Astrocyte of the cerebellum (primary cell): ENCODE measurements at regions not wholly inside any gene's neighbourhood (a gene's known extent, or its start where the extent isn't known, plus 50 kb on each side); places are given as distances from the start of the nearest gene placed in this dataset.
"Not testable (repeated sequence)": the region's sequence is repeated elsewhere in the genome, so short reads cannot be mapped to it uniquely, and the experiment has no call there.

ENCODE experiments used
- DNase-seq: peaks from one replicate; pipeline ENCODE4 v3.0.0-alpha.2; 2011; ENCODE audit warnings: low read depth
- H3K4me3 ChIP-seq: 2 replicates; pipeline ENCODE4 v1.5.1; 2011; ENCODE audit warnings: mild to moderate bottlenecking, low read depth, low read length, moderate library complexity
- in situ Hi-C: cut with HindIII; loops from 2 replicates; pipeline ENCODE4 v1.10.0; 2017; ENCODE audit warnings: low sequenced_read_pairs
- TF ChIP-seq, protein P1 (sequence below): IDR thresholded peaks from 2 replicates; pipeline ENCODE4 v1.5.1; 2012; ENCODE audit warnings: low read length, low read depth, moderate library complexity, mild to moderate bottlenecking; ENCODE audit errors: missing control alignments

DNA sequence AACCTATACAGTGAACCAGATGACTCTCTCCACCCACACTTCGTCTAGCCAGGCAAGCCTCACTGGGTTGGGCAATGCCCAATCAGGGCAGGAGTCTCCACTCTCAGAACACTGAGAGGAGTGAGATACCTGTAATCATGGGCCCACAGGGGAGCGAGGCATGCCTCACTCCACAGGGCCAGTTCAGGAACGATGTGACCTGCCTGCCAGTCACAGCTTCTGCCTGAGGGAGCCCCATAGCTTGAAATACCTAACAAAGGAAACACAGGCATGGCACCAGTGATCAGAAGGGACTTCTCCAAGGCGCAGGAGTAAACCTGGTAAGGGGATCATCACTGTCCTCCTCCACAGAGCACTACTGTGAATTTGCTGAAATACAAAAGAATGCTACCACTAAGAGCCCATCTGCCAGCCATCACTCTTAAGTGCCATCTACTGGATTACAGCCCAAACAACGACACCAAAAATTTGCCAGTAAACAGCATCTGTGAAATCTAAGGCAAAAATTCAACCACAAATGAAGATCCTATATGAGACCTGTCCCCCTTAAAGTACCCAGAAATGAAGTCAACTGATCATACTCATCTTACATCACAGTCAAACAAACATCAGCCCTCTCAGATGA is 689.9 kb upstream of the SEMA6D start:
- H3K4me3 ChIP-seq, result no peak overlapping the region
- TF ChIP-seq, protein P1, sequence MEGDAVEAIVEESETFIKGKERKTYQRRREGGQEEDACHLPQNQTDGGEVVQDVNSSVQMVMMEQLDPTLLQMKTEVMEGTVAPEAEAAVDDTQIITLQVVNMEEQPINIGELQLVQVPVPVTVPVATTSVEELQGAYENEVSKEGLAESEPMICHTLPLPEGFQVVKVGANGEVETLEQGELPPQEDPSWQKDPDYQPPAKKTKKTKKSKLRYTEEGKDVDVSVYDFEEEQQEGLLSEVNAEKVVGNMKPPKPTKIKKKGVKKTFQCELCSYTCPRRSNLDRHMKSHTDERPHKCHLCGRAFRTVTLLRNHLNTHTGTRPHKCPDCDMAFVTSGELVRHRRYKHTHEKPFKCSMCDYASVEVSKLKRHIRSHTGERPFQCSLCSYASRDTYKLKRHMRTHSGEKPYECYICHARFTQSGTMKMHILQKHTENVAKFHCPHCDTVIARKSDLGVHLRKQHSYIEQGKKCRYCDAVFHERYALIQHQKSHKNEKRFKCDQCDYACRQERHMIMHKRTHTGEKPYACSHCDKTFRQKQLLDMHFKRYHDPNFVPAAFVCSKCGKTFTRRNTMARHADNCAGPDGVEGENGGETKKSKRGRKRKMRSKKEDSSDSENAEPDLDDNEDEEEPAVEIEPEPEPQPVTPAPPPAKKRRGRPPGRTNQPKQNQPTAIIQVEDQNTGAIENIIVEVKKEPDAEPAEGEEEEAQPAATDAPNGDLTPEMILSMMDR, result no peak
- DNase-seq, result no peak
- in situ Hi-C loops, result no loop called here

DNA sequence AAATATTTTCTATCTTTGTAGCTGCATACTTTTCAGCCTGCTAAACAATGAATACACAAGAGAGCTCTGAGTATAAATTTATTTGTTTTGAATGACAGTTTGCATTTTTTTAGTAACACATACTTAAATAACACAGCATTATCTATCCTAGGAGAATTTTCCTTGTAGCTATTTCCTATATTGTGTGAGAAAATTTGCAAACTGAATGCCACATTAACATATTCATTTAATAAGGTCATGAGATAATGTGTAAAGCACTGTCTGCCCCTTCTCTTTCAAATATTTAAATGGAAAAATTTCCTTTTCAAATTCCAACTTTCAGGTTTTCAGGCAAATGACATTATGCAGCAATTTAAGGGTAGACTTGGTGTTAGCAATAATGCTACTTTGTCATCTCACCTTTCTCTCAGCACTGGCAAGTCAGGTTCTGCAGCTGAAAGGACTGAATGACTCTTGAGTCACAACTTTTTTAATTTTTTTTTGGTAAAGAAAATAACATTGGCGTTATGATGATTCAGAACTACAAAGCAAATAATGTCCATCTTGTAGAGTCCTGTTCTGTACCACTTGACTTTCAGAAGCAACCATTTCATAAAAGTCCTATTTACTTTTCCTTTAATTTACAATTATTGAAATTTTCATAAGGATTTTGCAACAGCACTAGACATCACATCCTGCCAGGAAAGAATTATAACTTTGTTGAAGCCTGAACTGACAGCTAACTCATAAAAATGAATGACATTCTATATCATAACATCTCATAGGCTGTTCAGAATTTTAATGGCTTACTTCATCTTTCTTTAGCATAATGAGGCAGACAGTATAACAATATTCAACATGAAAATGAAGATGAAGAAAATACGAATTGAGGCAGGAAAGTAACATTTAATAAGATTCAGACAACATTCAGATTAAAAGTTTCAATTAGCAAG is 681.6 kb upstream of the SEMA6D start:
- in situ Hi-C loops, result no loop called here
- no peak for DNase-seq
- H3K4me3 ChIP-seq, result no peak overlapping the region
- TF ChIP-seq, protein P1, result no peak

DNA sequence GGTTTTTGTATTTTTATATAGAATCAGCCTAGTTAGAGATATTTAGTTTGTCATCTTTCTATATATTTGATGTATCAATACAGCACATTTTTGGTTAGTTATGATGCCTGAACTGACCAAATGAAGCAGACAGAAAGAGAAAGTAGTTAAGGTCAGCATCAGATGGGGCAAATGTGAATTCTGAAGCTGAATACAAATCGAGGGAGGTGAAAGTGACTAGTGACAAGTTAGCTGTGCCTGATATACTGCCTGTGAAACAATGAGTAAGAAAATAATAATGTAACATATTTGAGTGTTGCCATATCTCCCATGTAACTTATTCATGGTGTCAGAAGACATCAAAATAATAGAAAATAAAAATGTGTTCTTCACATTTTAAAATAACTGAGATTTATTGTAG is 680.3 kb upstream of the SEMA6D start:
- DNase-seq, result no peak
- H3K4me3 ChIP-seq, result no peak overlapping the region
- TF ChIP-seq, protein P1, result no peak
- in situ Hi-C loops, result no loop called here

DNA sequence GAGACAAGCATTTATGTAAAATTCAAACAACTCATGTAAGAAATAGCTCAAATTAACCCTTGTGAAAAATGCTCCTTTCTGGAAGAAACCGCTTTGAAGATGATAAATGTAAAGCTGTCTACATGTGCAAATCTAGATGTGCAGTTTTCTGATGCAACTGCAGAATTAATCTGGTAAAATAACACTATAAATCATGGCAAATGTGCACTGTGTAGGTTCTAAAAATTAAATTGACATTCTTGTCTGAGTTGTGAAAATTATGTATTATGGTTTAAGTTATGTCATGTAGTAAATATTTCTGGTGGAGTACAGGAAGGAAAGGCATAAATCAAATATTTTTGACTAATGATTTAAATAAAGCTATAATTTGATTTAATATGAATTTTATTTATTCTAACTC is 678.1 kb upstream of the SEMA6D start:
- no peak overlapping the region for H3K4me3 ChIP-seq
- in situ Hi-C loops, result no loop called here
- DNase-seq, result no peak
- TF ChIP-seq, protein P1, result no peak

DNA sequence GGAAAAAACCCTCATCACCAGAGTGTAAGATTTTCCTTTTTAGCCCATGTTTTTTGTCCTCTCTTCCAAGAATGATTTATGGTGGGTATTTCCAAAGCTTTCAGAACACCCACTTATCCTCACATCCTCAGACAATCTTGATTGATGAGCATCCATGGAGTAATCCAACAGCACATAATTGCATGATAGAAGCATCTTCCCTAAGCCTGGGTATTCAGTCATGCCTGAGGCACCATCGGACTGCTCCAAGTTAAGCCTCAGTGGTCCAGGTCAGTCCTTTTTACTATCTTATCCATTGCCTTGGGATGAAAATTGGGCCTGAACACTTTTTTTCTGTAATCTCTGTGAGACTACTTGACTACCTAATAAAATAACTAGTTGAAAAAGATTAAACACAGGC is 676.0 kb upstream of the SEMA6D start:
- in situ Hi-C loops, result no loop called here
- H3K4me3 ChIP-seq, result no peak overlapping the region
- TF ChIP-seq, protein P1, result no peak
- no peak for DNase-seq

DNA sequence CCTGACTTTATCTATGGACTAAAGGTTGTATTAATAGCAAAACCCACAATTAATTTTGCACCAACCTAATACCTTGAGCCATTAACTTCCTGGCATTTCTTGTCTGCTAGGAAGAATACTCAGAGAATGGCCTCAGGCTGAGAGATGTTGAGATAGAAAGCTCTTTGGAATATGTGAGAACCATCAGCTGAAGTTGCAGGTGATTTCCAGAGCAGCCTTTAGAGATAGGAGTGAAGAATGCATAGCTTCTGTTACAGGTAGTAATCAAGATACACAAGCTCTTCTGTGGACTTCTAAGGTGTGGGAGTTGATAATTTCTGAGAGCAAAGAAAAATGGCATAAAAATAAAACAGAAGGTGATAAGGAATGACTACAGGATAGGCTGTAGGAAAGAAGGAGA is 669.3 kb upstream of the SEMA6D start:
- in situ Hi-C loops, H3K4me3 ChIP-seq: not testable (repeated sequence)

DNA sequence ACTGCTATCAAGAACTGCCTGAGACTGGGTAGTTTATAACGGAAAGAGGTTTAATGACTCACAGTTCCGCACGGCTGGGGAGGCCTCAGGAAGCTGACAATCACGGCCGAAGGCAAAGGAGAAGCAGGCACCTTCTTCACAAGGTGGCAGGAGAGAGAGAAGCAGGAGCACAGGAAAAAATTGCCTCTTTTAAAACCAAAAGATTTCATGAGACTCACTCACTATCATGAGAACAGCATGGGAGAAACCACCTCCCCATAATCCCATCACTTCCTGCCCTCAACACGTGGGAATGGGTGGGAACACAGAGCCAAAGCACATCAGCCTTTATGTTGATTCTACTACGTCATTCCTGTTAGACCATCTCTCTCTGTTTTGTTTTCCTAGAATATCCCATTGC is 650.9 kb upstream of the SEMA6D start:
- DNase-seq, result no peak
- in situ Hi-C loops, result no loop called here
- no peak overlapping the region for H3K4me3 ChIP-seq
- TF ChIP-seq, protein P1, result no peak

More for the DNA sequence above, 669.3 kb upstream of the SEMA6D start:
- DNase-seq, result not testable (repeated sequence)

DNA sequence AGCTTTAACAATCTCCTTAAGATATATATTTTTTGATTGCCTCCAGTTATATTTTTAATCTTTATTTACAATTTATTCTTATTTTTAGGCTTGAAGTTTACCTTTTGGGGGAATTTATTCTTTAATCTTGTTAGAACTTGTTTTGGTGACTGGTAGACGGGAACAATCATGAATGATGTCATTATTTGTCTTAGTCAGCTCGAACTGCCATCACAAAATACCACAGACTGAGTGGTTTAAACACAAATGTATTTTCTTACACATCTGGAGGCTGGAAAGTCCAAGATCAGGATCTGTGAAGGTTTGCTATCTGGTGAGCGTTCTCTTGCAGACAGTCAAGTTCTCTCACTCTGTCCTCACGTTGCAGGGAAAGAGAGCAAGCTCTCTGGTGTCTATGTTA is 639.5 kb upstream of the SEMA6D start:
- H3K4me3 ChIP-seq, in situ Hi-C loops, DNase-seq: not testable (repeated sequence)
